Stimulated activated CD4-positive, alpha-beta T cell treated with anti-CD3 and anti-CD28 coated beads, Interleukin-4, amount 100 ng/mL, for 4 hours (primary cell): ENCODE measurements at regions not wholly inside any gene's neighbourhood (a gene's known extent, or its start where the extent isn't known, plus 50 kb on each side); places are given as distances from the start of the nearest gene placed in this dataset.

Experiments
- DNase-seq, 2 experiments: peaks; one replicate each; pipeline ENCODE4 v3.0.0-alpha.2; 2020

GRCh38 chr7:22622116-22622785 is 104.7 kb upstream of the IL6 start:
- DNase-seq, result no peak

DNA sequence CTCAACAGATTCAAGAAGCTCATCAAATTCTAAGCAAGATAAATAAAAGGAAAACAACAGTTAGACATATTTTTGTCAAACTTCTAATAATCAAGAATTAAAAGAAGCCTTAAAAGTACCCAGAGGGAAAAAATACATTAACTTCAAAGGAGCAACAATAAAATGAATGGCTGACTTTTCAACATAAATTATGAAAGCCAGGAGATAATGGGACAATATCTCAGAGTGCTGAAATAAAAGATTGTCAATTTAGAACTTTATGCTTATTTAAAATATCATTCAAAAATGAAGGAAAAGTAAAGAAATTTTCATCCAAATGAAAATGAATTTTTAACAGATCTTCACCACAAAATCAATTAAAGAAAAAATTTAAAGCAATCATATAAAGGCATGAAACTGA is 108.5 kb upstream of the IL6 start:
- no peak for DNase-seq

DNA sequence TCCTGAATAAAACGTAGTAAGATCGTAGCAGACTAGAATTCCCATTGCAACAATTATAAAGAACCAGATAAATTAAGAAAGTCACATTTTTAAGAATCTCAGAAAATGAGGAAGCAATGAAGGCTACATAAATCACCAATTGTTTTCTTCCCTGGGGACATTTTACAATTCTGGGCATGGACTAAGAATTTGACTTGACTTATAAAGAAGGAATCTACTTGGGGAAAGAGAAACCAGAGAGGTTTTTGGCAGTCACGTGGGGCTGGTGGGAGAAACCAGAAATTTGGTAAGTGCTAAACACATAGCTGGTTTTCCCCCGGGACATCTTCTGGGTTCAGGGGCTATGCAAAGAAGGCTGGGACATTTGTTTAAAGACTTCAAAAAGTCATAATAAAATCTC is 109.8 kb upstream of the IL6 start:
- DNase-seq, result no peak

GRCh38 chr7:22613496-22613895 is 113.5 kb upstream of the IL6 start:
- DNase-seq, result no peak

GRCh38 chr7:22612776-22613175 is 112.8 kb upstream of the STEAP1B start:
- no peak for DNase-seq

GRCh38 chr7:22611758-22612079 is 111.7 kb upstream of the STEAP1B start:
- no peak for DNase-seq

- DNase-seq, result no peak
Measured at GRCh38 chr7:22610951-22611757, 111.2 kb upstream of the STEAP1B start.

DNA sequence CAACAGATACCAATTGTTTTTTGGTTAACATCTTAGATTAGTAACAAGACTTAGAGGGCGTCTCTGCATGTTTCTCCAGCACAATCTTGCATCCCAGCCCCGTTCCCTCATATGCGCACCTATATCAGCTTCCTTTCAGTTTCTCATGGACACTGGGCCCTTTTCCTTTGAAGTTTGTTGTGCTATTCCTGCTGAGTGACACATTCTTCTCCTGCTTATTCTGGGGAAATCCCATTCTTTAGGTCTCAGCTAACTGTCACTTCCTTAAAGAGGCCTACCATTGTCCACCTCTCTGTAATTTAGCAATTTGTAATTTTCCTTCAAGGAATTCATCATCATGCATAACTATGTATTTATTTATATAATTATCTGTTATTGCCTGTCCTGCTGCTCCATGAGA is 110.3 kb upstream of the STEAP1B start:
- no peak for DNase-seq

DNA sequence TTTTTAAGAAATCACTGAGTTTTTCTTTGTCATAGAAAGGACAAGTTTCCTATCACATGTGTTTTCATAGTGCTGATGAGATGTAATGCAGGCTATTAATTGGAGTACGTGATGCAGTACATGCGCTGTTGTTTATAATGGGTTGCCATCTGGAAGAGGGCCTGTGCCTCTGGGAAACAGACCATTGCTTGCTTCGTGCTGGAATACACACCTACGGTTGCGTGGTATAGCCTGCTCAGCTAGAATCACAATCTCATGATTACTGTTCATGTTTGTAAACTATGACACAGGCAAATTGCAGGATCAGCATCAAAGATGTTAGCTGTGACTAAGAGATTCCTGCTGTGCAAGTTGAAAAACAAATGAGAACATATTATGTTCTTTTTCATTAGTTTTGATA is 107.2 kb upstream of the STEAP1B start:
- no peak for DNase-seq

DNA sequence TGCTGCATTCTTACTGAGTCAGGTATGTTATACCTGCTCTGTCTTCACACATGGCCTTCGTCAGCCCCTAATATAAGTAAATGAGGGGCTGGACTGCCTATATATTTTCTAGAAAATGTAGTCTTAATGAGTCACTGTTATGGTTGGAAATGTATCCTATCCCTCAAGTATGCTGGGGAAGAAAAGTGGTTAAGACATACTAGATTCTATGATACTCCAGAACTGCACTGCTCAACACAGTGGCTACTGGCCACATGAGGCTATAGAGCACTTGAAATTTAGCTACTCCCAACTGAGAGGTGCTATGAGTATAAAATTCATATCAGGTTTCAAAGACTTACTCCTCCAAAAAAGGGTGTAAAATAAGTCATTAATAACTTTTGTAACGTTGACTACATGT is 104.3 kb upstream of the STEAP1B start:
- no peak for DNase-seq

DNA sequence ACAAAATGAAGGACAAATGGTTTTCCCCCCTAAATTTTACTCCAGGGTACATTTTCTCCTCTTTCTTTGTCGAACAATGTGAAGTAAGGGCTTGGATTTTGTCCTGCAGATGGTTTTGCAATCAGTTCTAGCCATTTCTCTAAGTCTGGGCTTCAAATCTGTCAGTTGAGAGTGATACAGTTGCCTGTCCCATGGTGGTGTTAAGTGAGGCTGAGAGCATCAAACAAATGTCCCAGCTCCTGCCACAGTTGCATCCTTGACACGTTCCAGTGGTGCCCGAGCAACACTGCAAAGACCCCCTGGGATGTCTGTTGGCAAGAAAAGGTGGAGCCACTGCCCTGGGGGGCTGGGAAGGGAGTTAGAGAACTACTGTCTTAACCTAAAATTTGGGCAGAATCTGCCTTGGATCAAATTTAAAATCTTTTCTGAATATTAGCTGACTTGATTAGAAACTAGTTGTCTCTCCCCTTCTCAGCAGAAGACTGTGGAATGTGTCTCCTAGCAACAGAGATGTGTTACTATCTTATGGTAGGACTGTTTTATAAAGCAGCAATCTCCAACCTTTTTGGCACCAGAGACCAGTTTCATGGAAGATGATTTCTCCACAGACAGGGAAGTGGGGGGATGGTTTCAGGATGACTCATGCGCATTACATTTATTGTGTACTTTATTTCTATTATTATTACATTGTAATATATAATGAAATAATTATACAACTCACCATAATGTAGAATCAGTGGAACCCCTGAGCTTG is 102.0 kb upstream of the STEAP1B start:
- no peak for DNase-seq

DNA sequence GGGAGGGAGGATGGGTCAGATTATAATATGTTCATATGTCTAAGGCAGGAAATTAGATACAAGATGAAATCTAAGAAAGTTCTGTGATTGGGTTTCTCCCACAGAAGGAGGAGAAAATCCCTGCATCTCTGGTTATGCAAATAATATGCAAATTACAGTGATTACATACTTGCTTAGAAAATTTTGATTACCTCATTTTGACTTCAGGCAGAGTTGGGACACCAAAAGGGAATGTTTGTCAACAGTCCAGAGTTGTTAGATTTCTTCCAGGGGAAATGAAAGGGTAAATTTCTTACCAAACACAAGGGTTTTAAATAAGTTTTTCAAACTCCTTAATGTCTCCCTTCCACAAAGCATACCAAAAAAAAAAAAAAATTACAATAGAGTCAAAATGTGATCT is 101.4 kb upstream of the STEAP1B start:
- no peak for DNase-seq

DNA sequence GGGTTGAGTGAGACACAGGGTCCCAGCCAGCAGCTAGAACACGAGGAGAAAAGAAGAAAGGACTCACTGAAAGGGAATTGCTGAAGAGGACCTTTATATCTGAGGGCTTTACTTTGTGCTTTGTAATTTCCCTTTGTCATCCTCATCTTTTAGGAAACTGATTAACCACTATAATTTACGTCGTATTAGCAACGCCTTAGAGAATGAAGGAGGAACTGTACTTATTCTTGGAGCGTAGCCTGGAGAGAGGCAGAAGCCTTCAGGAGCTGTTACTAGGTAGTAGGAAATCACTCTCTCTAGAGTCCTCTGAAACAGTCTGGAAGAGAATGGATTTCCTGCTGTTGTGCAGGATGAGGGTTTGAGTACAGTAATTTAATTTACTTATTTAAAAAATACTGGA is 101.0 kb upstream of the STEAP1B start:
- no peak for DNase-seq

GRCh38 chr7:22598318-22598920 is 98.4 kb upstream of the STEAP1B start:
- no peak for DNase-seq

GRCh38 chr7:22597844-22598243 is 97.9 kb upstream of the STEAP1B start:
- no peak for DNase-seq

DNA sequence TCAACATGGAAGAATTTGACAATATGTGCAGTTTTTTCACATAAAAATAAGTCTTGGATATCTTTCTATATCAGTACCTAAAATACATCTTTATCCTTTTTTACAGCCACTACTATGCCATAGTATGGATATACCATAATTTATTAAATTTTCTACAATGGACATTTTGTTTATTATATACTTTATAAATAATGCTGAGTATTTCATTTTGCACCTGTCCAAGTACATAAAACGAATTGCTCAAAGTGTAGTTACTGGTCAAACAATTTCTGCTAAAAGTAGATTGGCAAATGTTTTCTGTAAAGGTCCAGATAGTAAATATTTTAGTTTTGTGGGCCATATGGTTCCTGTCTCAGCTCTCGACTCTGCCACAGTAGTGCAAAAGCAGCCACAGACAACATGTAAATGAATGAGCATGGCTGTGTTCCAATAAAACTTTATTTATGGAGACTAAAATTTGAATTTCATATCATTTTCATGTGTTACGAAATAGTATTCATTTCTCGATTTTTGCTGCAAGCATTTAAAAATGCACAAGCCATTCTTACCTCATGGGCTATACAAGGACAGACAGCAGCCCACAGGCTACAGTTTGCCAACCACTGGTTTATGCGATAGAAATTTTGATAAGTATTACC is 96.9 kb upstream of the STEAP1B start:
- no peak for DNase-seq

DNA sequence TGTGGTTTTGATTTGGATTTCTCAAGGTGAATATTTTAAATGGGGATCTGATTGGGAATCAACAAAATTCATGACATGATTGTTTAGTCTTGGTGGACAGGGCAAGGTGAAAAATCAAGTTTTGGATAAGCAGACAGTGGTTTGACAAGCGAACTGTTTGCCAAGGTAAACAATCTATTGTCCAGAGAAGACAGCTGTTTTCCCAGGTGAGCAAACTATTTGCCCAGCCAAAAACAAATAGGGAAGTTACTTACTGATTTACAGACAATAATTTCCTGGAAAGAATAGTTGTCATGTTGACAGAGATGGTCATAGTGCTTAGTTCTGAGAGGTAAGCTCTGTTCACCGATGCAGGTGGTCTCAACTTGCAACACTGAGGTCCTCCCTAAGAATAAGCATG is 94.0 kb upstream of the STEAP1B start:
- no peak for DNase-seq

GRCh38 chr7:22591271-22591670 is 91.3 kb upstream of the STEAP1B start:
- DNase-seq, result no peak

DNA sequence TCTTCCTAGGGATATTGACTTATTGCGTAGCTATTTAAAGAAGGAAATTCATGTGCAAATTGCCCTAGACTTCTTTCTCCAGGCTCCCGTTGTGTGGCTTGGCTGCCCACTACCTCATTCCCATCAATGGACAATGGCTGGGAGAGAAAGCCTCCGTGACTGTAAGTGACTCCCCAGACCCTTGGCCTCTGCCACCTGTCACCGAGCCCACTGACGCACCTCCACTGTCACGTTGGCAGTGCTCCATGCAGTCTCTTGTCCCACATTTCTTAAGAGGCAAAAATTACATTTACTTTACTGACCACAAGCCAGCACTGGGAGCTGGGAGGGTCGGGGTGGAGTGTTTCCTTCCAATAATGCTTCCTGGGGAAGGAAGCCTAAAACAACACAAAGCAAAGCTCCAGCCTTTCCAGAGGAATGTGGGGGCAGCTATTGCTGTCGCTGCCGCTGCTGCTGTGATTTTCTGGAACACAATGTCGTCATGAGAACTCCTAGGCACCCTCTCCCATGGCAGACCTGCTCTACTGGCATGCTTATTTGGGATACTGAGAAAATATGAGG is 89.7 kb upstream of the STEAP1B start:
- DNase-seq, result no peak

DNA sequence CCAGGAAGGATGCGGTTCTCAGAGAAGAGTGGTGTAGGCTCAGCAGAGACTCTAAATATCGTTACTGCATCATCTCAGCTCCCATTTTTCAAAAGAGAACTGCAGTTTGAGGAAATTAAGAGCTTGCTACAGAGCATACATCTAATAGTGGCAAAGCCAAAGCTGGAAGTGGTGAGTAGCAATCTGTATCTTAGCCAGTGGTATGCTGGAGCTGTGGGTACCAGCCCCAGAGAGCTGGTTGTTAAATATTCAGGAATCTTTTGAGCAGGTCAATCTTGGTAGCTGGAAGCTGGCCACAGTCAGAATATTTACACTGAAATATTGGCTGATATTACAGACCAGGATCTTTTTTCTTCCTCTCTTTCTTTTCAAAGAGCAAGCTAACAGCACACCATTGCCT is 88.4 kb upstream of the STEAP1B start:
- DNase-seq, result no peak

GRCh38 chr7:22587322-22587721 is 87.3 kb upstream of the STEAP1B start:
- no peak for DNase-seq

DNA sequence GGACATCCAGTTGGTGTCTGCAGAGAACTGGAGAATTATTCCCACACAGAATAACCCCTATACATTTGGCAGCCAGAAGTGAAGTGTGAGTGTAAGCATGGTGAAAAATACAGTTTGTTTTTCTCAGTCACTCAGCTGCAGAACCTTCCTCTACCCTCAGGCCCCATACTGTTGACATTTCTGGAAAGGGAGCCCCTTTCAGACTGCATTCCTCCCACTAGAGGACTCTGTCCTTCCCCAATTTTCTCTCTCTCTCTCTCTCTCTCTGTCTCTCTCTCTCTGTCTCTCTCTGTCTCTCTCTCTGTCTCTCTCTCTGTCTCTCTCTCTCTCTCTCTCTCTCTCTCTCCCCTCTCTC is 86.8 kb upstream of the STEAP1B start:
- no peak for DNase-seq
